Fibroblast of lung (primary cell): ENCODE measurements at regions not wholly inside any gene's neighbourhood (a gene's known extent, or its start where the extent isn't known, plus 50 kb on each side); places are given as distances from the start of the nearest gene placed in this dataset.

Experiments
- CTCF ChIP-seq, 2 donors: IDR thresholded peaks in 1 of 2; conservative IDR thresholded peaks in 1 of 2; 1 replicate in 1 of 2; 2 replicates in 1 of 2; pipeline ENCODE4 v1.5.1; 2011 to 2012; ENCODE audit warnings: low read length in 2 of 2, control low read depth in 1 of 2, inconsistent platforms in 1 of 2, low read depth in 1 of 2, mild to moderate bottlenecking in 1 of 2
- EZH2 ChIP-seq: IDR thresholded peaks from 2 replicates; pipeline ENCODE4 v1.5.1; 2012; ENCODE audit warnings: low read length, control low read depth, mild to moderate bottlenecking; ENCODE audit errors: missing control alignments

GRCh38 chr3:193769437-193769836, 176.4 kb downstream of the OPA1 start:
- TF ChIP-seq CTCF (conservative IDR thresholded peaks at IDR 0.05 in 1 of 2, IDR thresholded peaks at IDR 0.05 in 1 of 2; ENCODE audit: low read depth in 1 of 2, low read length in 2 of 2) (no peak), EZH2 (no peak)
